NCI-H748 treated with DMSO at 0.1 percent for 48 hours (cell line): ENCODE measurements at regions not wholly inside any gene's neighbourhood (a gene's known extent, or its start where the extent isn't known, plus 50 kb on each side); places are given as distances from the start of the nearest gene placed in this dataset.
A peak's percentile ranks its signal among the peaks of the same experiment; 100 is the strongest.
"Not testable (repeated sequence)": the region's sequence is repeated elsewhere in the genome, so short reads cannot be mapped to it uniquely, and the experiment has no call there.

ENCODE experiments used
- DNase-seq: peaks from one replicate; lab custom pipeline; 2025; lab: John Stamatoyannopoulos, UW

DNA sequence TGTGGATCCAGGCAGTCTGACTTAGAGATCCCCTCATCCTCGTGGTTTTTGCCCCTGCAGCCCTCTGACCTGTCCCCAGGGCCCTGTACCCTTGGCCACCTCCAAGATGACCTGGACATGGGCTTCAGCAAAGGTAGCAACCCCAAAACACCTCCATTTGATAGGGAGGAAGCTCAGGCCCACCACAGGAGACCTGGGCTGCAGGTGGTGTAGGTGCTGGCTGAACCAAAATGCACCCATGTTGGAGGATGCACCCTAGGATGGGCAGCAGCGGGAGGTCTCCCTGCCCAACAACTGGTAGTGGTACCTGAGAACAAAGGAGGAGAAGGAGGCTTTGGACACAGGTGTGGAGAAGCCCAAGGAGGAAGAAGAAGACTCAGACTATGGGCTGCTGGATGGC, 188.7 kb downstream of the ZNF716 start:
- DNase-seq = no peak

GRCh38 chr7:57641521-57642067, 191.6 kb downstream of the ZNF716 start:
- no peak for DNase-seq

DNA sequence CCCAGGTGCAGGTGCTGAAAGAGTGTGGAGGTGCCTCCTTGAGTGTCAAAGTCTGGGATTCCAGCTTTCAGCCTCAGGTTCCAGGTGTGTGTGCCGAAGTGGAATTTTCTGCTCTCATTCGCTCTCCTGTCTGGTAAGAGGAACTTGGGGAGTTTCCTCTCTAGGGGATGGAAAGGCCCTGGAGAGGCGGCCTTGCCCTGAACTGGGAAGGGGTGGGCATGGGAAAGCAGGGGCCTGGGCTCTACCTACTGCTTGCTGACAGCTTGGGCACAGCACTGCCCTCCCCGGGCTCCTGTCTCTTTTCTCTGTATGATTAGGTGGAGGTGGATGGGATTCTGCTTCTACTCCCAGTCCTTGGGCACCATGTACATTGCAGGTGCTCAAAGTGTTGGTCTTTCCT, 192.8 kb downstream of the ZNF716 start:
- DNase-seq = no peak

DNA sequence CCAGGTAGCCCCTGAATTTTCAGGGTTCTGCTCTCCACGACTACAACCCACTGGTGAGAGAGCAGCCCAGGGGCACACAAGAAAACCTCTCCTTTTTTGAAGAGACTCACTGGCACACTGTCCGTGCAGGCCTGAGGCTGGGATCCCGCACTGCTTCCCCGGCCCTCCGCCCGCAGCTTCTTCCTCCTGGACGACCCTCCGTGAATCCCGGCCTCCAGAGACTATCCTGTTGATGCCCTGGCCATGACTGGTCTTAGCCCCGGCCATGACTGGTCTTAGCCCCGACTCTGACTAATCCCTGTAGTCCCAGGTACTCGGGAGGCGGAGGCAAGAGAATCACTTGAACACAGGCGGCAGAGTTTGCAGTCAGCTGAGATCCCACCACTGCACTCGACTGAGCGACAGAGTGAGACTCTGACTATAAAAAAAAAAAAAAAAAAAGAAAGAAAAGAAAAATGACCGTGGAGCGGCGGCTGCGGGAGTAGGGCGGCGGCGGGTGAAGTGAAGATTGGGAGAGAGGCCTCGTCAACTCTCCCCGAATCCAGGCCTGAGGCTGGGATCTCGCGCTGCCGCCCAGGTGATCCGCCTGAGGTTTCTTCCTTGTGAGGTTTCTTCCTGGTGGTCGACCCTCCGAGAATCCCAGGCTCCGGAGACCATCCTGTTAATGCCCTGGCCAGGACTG, 196.4 kb downstream of the ZNF716 start:
- no peak for DNase-seq

DNA sequence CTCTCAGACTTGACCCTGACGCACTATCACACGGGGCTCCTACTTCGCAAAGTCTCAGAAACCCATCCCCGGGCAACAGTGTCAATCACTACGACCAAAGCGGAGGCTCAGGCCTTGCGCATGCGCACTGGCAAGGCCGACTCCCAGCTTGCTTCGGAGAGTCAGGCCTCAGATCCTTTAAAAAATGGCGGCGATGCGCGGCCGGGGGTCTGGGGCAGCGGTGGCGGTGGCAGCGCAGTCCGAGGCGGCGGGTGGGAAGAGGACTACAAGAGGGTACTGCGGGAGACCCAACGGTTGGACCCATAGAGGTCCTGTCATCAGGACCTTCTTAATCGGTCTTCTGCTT, 196.9 kb downstream of the ZNF716 start:
- DNase-seq = no peak

- not testable (repeated sequence) for DNase-seq
Measured at GRCh38 chr7:57650401-57650800, 200.4 kb downstream of the ZNF716 start.

DNA sequence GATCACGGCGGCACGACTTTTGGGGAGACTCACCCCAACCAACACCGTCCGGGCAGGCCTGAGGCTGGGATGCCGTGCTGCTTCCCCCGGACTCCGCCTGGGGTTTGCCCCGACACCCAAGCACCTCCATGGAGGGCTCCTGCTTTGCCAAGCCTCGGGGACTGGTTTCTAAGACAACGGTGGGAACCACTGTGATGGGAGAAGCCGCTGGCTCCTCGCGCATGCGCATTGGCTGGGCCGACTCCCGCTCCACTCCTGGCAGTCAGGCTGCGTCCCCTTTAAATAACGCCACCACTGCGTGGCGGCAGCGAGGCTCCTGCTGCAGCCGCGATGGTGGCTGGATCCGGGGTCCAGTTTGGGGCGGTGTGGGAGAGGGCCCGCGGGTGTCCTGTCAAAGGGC, 201.0 kb downstream of the ZNF716 start:
- DNase-seq = peak; percentile 57

GRCh38 chr7:57651611-57652010, 201.6 kb downstream of the ZNF716 start:
- not testable (repeated sequence) for DNase-seq

DNA sequence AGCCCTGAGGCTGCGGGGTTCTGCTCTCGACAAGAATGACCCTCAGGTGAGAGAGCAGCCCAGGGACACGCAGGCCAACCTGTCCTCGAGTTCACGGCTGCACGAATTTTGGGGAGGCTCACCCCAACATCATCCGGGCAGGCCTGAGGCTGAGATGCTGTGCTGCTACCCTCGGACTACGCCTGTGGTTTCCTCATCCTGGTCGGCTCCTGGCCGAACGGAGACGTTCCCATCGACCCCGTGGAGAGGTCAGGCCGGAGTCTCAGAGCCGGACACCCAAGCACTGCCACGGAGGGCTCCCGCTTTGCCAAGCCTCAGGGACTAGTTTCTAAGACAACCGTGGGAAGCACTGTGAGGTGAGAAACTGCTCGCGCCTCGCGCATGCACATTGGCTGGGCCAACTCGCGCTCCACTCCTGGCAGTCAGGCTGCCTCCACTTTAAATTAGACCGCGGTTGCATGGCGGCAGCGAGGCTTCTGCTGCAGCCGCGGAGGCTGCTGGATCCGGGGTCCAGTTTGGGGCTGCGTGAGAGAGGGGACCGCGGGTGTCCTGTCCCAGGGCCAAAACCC, 203.4 kb downstream of the ZNF716 start:
- no peak for DNase-seq

GRCh38 chr7:57655156-57655871, 205.3 kb downstream of the ZNF716 start:
- DNase-seq = not testable (repeated sequence)

GRCh38 chr7:57659226-57659625, 209.2 kb downstream of the ZNF716 start:
- not testable (repeated sequence) for DNase-seq

- DNase-seq = not testable (repeated sequence)
Measured at GRCh38 chr7:57676928-57677327, 227.0 kb downstream of the ZNF716 start.

GRCh38 chr7:57685418-57685817, 235.4 kb downstream of the ZNF716 start:
- no peak for DNase-seq
